Activated CD4-positive, alpha-beta T cell treated with anti-CD3 and anti-CD28 coated beads, Interleukin-2, Interleukin-4, amounts not matched to agents 100 ng/mL and 50 ng/mL, durations not matched to agents 16 hours and 8 hours (primary cell): ENCODE measurements at regions not wholly inside any gene's neighbourhood (a gene's known extent, or its start where the extent isn't known, plus 50 kb on each side); places are given as distances from the start of the nearest gene placed in this dataset.

Experiments
- DNase-seq: peaks from one replicate; pipeline ENCODE4 v3.0.0-alpha.2; 2020; ENCODE audit warnings: low spot score

- no peak for DNase-seq
Observed at GRCh38 chr16:47778106-47778801, 317.1 kb downstream of the PHKB start.

GRCh38 chr16:47777220-47777619, 316.1 kb downstream of the PHKB start:
- DNase-seq = no peak

- no peak for DNase-seq
Observed at GRCh38 chr16:47774661-47775060, 313.5 kb downstream of the PHKB start.

GRCh38 chr16:47753659-47754058, 292.5 kb downstream of the PHKB start:
- DNase-seq = no peak
